ENCODE measurements at regions not wholly inside any gene's neighbourhood (a gene's known extent, or its start where the extent isn't known, plus 50 kb on each side); places are given as distances from the start of the nearest gene placed in this dataset.

DNA sequence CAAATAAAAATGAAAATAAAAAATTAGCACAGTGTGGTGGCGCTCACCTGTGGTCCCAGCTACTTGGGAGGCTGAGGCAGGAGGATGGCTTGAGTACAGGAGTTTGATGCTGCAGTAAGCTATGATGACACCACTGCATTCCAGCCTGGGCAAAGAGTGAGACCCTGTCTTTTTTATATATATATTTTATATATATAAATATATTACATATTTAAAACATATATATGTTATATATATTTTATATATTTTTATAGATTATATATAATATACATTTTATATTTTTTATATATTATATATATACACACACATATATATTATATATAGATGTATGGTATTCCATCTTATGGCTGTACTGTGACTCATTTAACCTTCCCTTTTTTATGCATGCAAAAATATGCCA lies 87.6 kb upstream of the PMEPA1 start:
- Histone ChIP-seq H3F3A (ENCODE audit: insufficient read depth) (no peaks in the 10 kb centered on the region), H3K9me2 (replicated peaks; ENCODE audit: insufficient read depth, low read length) (no peaks in the 10 kb centered on the region), H3K27ac (ENCODE audit: low read depth, low read length) (no peak overlapping the region), H3K4me3 (ENCODE audit: insufficient read depth, low read length, poor library complexity, severe bottlenecking) (no peak overlapping the region), H3K79me2 (ENCODE audit: insufficient read depth, low read length) (no peaks in the 10 kb centered on the region), H3K27me3 (ENCODE audit: low read length) (no peaks in the 10 kb centered on the region), H3K36me3 (ENCODE audit: low read length) (no peaks in the 10 kb centered on the region), H3K4me2 (ENCODE audit: low read depth, low read length, poor library complexity, severe bottlenecking) (no peak overlapping the region), H3K9ac (ENCODE audit: low read length) (no peak overlapping the region), H4K20me1 (ENCODE audit: low read depth, low read length) (no peaks in the 10 kb centered on the region), H3K9me3 (ENCODE audit: insufficient read depth, low read length) (no peaks in the 10 kb centered on the region), H2AFZ (ENCODE audit: low read depth, low read length, severe bottlenecking) (no peak overlapping the region)
- no peak for TF ChIP-seq EZH2phosphoT487 (conservative IDR thresholded peaks at IDR 0.05; ENCODE audit: low read length)
- TF ChIP-seq, protein P1, sequence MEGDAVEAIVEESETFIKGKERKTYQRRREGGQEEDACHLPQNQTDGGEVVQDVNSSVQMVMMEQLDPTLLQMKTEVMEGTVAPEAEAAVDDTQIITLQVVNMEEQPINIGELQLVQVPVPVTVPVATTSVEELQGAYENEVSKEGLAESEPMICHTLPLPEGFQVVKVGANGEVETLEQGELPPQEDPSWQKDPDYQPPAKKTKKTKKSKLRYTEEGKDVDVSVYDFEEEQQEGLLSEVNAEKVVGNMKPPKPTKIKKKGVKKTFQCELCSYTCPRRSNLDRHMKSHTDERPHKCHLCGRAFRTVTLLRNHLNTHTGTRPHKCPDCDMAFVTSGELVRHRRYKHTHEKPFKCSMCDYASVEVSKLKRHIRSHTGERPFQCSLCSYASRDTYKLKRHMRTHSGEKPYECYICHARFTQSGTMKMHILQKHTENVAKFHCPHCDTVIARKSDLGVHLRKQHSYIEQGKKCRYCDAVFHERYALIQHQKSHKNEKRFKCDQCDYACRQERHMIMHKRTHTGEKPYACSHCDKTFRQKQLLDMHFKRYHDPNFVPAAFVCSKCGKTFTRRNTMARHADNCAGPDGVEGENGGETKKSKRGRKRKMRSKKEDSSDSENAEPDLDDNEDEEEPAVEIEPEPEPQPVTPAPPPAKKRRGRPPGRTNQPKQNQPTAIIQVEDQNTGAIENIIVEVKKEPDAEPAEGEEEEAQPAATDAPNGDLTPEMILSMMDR (IDR thresholded peaks at IDR 0.05; ENCODE audit: insufficient read depth, low read length, poor library complexity, severe bottlenecking), result no peak

GRCh38 chr20:57795977-57796560 lies 86.3 kb upstream of the PMEPA1 start:
- no peak overlapping the region for H3K27ac ChIP-seq (ENCODE audit: low read depth, low read length)
- no peaks in the 10 kb centered on the region for H3K36me3 ChIP-seq (ENCODE audit: low read length)
- H3K9me2 ChIP-seq (replicated peaks; ENCODE audit: insufficient read depth, low read length), result no peaks in the 10 kb centered on the region
- no peaks in the 10 kb centered on the region for H3K79me2 ChIP-seq (ENCODE audit: insufficient read depth, low read length)
- H3F3A ChIP-seq (ENCODE audit: insufficient read depth), result no peaks in the 10 kb centered on the region
- H3K4me3 ChIP-seq (ENCODE audit: insufficient read depth, low read length, poor library complexity, severe bottlenecking), result no peak overlapping the region
- no peaks in the 10 kb centered on the region for H4K20me1 ChIP-seq (ENCODE audit: low read depth, low read length)
- TF ChIP-seq, protein P1 (IDR thresholded peaks at IDR 0.05; ENCODE audit: insufficient read depth, low read length, poor library complexity, severe bottlenecking), result no peak
- TF ChIP-seq EZH2phosphoT487 (conservative IDR thresholded peaks at IDR 0.05; ENCODE audit: low read length), result no peak
- H3K4me2 ChIP-seq (ENCODE audit: low read depth, low read length, poor library complexity, severe bottlenecking), result no peak overlapping the region
- no peaks in the 10 kb centered on the region for H3K9me3 ChIP-seq (ENCODE audit: insufficient read depth, low read length)
- no peak overlapping the region for H3K9ac ChIP-seq (ENCODE audit: low read length)
- H2AFZ ChIP-seq (ENCODE audit: low read depth, low read length, severe bottlenecking), result no peak overlapping the region
- no peaks in the 10 kb centered on the region; the same call in 1 of the 2 replicates for H3K27me3 ChIP-seq (ENCODE audit: low read length)

DNA sequence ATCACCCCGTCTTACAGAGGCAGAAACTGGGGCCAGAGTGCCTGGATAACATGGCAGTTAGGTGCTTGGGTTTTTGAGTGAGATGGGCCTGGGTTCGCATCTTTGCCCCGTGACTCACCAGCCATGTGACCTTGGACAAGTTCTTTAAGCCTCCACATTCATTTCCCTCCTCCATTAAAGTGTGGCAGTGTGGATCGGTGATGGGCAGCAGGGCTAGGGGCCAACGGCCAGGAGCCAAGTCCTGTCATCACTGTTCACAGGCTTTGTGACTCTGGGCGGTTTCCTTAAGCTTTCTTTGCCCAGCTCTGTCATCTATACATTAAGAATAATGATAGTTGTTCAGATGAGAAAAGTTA lies 85.5 kb upstream of the PMEPA1 start:
- H2AFZ ChIP-seq (ENCODE audit: low read depth, low read length, severe bottlenecking), result no peak overlapping the region
- TF ChIP-seq, protein P1 (IDR thresholded peaks at IDR 0.05; ENCODE audit: insufficient read depth, low read length, poor library complexity, severe bottlenecking), result no peak

More for the DNA sequence above, 85.5 kb upstream of the PMEPA1 start:
- H3F3A ChIP-seq (ENCODE audit: insufficient read depth), result no peaks in the 10 kb centered on the region
- no peak overlapping the region for H3K9ac ChIP-seq (ENCODE audit: low read length)
- H3K27me3 ChIP-seq (ENCODE audit: low read length), result no peaks in the 10 kb centered on the region; the same call in 1 of the 2 replicates
- no peaks in the 10 kb centered on the region for H4K20me1 ChIP-seq (ENCODE audit: low read depth, low read length)
- no peaks in the 10 kb centered on the region for H3K9me3 ChIP-seq (ENCODE audit: insufficient read depth, low read length)
- H3K36me3 ChIP-seq (ENCODE audit: low read length), result no peaks in the 10 kb centered on the region
- no peaks in the 10 kb centered on the region for H3K9me2 ChIP-seq (replicated peaks; ENCODE audit: insufficient read depth, low read length)
- no peaks in the 10 kb centered on the region for H3K79me2 ChIP-seq (ENCODE audit: insufficient read depth, low read length)
- no peak overlapping the region for H3K4me2 ChIP-seq (ENCODE audit: low read depth, low read length, poor library complexity, severe bottlenecking)
- no peak overlapping the region for H3K27ac ChIP-seq (ENCODE audit: low read depth, low read length)
- H3K4me3 ChIP-seq (ENCODE audit: insufficient read depth, low read length, poor library complexity, severe bottlenecking), result no peak overlapping the region
